GM19324 (cell line): ENCODE measurements at regions not wholly inside any gene's neighbourhood (a gene's known extent, or its start where the extent isn't known, plus 50 kb on each side); places are given as distances from the start of the nearest gene placed in this dataset.
"Not testable (repeated sequence)": the region's sequence is repeated elsewhere in the genome, so short reads cannot be mapped to it uniquely, and the experiment has no call there.

Source experiments
- ATAC-seq: cut with Tn5 transposase; IDR thresholded peaks from one replicate; pipeline ENCODE4 v1.9.1; 2021; ENCODE audit warnings: mild to moderate bottlenecking, moderate library complexity; ENCODE audit not compliant: unreplicated experiment, low FRiP score

- no peak for ATAC-seq
Observed at GRCh38 chr14:66237741-66238140, 248.4 kb upstream of the CCDC196 start.

GRCh38 chr14:66238969-66239368 lies 247.2 kb upstream of the CCDC196 start:
- no peak for ATAC-seq

DNA sequence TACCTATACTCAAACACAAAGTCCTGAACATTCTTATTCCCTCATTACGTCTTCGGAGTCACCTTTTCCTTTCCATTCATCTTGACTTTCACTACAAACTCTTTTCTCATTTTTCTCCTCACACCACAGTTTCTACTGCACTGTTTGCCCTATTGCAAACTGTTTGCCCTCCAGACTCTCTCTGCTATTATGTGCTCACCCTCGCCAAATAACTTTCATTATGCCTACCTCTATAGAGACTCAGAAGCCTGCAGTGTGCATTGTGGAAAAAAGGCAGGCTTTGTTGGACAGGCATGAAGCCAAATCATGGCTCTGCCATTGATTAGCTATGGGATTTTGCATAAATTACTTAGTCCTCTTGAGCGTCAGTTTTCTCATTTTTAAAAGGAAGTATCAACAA lies 246.6 kb upstream of the CCDC196 start:
- ATAC-seq, result no peak

DNA sequence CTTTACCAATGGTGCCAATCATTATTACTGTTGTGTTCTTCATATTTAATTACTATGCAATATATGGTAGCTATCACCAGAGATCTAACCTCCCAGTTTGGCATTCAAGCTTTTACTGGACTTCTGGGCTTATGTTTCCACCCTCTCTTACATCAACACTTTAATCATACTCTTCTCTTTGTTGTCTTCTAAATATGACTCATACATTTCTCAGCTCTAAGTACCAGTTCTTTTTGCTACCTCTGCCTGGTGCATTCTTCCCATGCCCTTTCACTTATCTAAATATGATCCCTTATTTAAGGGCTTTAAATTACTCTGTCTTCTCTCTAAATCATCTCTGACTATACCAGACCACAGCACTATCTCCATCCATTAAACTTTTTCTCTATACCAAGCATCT lies 246.1 kb upstream of the CCDC196 start:
- ATAC-seq, result no peak

- ATAC-seq, result no peak
Observed at GRCh38 chr14:66242001-66242400, 244.2 kb upstream of the CCDC196 start.

GRCh38 chr14:66244834-66245233 lies 241.3 kb upstream of the CCDC196 start:
- ATAC-seq, result no peak

DNA sequence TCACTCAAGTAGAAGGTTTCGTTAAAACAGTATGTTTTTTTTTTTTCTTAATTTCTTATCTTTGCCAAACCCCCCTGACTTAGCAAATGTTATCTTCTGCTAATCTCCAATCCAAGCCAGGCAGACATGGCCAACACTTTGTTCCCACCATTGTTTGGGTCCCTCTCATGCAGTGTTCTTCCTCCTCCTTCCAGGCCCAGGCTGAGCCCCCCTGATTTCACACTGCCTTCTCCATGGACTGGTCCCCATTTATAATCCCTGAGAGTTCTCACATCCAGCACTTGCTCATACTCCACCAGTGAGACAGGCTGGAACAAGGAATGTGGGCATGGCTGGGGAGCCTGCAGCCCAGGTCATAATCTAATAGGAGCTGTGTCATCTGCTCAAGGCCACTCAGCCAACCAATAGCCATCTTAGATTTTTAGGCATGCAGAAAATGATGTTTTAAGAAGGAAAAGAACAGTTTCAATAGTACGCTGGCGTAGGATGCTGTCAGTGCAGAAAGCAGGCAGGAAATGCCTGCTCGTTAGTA lies 238.4 kb upstream of the CCDC196 start:
- no peak for ATAC-seq

DNA sequence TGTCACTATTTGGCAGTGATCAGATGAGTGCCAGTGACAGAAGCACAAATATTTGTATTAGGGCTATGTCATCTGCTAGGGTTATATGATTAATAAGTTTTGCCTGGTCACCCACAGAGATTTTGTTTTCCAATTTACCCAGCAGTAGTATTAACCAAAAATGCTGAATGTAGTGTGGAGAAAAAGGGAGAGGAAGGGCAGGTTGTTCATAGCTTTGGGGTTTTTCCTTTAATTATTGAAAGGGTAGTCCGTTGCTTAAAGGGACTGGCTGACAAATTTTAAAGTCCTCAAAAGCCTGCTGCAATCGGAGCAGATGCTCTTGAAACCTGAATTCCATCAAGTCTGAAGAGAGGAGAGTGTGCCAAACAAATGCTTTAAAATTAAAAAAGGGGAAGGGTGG lies 237.9 kb upstream of the CCDC196 start:
- ATAC-seq, result no peak

- no peak for ATAC-seq
Observed at GRCh38 chr14:66249544-66249943, 236.6 kb upstream of the CCDC196 start.

DNA sequence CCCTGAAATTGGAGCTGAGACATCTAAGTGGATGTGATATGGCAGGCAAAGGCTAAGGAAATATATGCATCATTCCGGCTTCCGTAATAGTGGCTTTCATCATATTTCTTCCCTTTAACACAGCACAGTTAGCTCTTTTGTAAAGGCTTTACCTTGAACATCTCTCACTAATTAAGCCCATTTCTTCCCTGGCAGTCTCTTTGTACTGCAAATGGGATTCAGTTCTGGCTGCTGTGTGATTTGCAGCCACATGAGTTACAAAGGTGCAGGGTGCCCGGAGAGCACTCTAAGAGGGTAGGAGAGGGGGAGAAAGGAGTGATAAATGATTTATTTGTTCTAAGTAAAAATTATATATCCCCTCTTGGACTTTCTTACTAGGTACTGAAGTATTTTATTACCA lies 232.1 kb upstream of the CCDC196 start:
- ATAC-seq, result no peak

DNA sequence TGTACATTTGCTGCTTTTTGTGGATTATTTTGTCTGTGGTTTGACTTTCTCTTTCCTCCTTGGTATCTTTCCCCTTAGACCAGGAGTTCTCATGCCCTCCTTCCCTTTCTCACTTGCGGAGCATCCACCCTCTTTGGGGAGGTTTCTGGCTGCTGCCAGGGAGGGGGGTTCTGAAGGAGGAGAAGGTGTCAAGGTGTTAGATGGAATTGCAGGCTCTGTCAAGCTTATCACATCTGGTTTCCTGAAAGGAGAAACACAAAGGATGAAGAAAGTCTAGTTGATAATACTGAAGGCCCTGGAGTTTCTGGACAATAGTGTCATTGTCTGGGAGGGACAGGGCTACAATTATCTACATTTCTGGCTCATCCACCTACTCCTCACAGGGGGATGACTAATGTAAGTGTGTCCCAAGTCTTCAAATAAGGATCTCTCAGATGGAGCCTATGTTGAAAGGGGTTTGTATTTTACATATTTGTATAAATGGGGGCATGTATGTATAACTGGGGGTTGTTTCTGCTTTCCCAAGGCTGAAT lies 217.3 kb upstream of the CCDC196 start:
- ATAC-seq, result no peak

GRCh38 chr14:66272221-66272620 lies 213.9 kb upstream of the CCDC196 start:
- no peak for ATAC-seq

- ATAC-seq, result no peak
Observed at GRCh38 chr14:66273261-66273832, 212.8 kb upstream of the CCDC196 start.

DNA sequence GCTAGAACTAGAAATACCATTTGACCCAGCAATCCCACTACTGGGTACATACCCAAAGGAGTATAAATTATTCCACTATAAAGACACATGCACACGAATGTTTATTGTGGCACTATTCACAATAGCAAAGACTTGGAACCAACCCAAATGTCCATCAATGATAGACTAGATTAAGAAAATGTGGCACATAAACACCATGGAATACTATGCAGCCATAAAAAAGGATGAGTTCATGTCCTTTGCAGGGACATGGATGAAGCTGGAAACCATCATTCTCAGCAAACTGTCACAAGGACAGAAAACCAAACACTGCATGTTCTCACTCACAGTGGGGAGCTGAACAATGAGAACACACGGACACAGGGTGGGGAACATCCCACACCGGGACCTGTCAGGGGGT lies 207.8 kb upstream of the CCDC196 start:
- not testable (repeated sequence) for ATAC-seq

DNA sequence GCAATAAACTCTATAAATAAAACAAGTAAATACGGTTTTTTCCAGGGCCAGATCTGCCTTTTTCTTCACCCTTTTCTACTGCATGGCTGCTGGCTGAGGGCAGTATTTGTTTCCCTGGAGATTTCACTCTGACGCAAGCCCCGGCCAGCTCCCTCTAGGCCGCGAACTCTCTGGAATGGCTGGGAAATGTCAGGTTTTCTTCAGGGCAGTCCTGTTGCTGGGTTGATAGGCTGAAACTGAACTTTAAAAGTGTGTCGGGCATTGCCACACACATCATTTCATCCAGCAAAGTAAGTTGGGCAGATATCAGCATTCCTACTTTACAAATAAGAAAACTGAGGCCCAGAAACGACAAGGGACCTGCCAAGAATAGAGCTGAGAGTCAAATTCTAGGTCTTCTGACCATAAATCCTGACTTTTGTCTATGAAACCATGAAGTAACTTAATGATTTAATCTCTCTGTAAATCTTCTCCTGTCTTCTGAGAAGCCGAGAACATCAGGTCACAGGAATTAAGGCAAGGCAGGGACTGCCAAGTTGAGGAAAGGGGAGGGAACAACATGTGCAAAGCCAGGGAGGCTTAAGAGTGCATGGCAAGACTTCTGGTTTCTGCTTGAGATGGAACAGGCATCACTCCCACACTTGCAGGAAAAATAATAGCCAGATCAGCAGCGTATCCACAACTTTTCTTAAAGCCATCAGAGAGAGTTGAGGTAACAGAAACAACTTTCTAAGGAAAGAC lies 205.0 kb upstream of the CCDC196 start:
- ATAC-seq, result no peak

GRCh38 chr14:66284346-66284745 lies 201.8 kb upstream of the CCDC196 start:
- ATAC-seq, result no peak

DNA sequence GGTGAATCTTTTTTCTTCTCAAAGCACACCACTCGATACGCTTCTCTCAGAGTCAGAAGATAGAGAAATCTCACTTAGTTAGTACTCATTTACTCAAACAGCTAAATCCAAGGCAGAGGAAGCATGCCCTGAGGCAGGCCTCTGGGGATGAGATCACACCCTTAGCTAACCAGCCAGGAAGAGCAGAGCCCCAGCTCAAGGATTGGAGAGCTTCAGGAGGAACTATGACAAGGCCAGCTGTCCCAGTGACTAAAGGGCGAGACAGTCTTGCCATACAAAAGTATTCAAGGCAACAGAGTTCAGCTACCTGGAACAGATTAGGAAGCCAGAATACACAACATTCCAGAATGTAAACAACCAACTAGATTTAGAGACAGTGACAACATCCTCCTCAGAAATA lies 197.7 kb upstream of the CCDC196 start:
- ATAC-seq, result no peak

GRCh38 chr14:66291756-66292155 lies 194.4 kb upstream of the CCDC196 start:
- no peak for ATAC-seq

- ATAC-seq, result no peak
Observed at GRCh38 chr14:66293533-66294105, 192.6 kb upstream of the CCDC196 start.

- no peak for ATAC-seq
Observed at GRCh38 chr14:66295386-66295785, 190.8 kb upstream of the CCDC196 start.

- no peak for ATAC-seq
Observed at GRCh38 chr14:66300886-66301285, 185.3 kb upstream of the CCDC196 start.

GRCh38 chr14:66306101-66306500 lies 180.1 kb upstream of the CCDC196 start:
- no peak for ATAC-seq
